SK-N-SH (cell line): ENCODE measurements at regions not wholly inside any gene's neighbourhood (a gene's known extent, or its start where the extent isn't known, plus 50 kb on each side); places are given as distances from the start of the nearest gene placed in this dataset.

Experiments
- EZH2phosphoT487 ChIP-seq: fragments of 200-600 bp; sonication (generic); IDR thresholded peaks from 2 replicates; pipeline ENCODE4 v1.6.1; 2017; ENCODE audit warnings: low read depth, mixed run types, mild to moderate bottlenecking, antibody characterized with exemption, moderate library complexity, borderline replicate concordance
- JUND ChIP-seq: IDR thresholded peaks from 2 replicates; pipeline ENCODE4 v1.4.0; 2012
- NFIC ChIP-seq: IDR thresholded peaks from 2 replicates; pipeline ENCODE4 v1.4.0; 2012; ENCODE audit warnings: borderline replicate concordance
- RCOR1 ChIP-seq: fragments of 150-350 bp; IDR thresholded peaks from 2 replicates; pipeline ENCODE4 v1.6.1; 2017; ENCODE audit warnings: antibody characterized with exemption, low read length
- TF ChIP-seq, protein P1 (sequence below): fragments of 200-600 bp; sonication (generic); IDR thresholded peaks from 2 replicates; pipeline ENCODE4 v1.6.1; 2017; ENCODE audit warnings: antibody characterized with exemption, mild to moderate bottlenecking, moderate library complexity
- TF ChIP-seq, protein P2 (sequence below): fragments of 150-350 bp; IDR thresholded peaks from 2 replicates; pipeline ENCODE4 v1.6.1; 2017; ENCODE audit warnings: antibody characterized with exemption, low read length, low read depth, borderline replicate concordance

- TF ChIP-seq EZH2phosphoT487 (no peak), NFIC (no peak), JUND (no peak), RCOR1 (no peak)
- TF ChIP-seq, protein P1, sequence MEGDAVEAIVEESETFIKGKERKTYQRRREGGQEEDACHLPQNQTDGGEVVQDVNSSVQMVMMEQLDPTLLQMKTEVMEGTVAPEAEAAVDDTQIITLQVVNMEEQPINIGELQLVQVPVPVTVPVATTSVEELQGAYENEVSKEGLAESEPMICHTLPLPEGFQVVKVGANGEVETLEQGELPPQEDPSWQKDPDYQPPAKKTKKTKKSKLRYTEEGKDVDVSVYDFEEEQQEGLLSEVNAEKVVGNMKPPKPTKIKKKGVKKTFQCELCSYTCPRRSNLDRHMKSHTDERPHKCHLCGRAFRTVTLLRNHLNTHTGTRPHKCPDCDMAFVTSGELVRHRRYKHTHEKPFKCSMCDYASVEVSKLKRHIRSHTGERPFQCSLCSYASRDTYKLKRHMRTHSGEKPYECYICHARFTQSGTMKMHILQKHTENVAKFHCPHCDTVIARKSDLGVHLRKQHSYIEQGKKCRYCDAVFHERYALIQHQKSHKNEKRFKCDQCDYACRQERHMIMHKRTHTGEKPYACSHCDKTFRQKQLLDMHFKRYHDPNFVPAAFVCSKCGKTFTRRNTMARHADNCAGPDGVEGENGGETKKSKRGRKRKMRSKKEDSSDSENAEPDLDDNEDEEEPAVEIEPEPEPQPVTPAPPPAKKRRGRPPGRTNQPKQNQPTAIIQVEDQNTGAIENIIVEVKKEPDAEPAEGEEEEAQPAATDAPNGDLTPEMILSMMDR, result no peak
- TF ChIP-seq, protein P2, sequence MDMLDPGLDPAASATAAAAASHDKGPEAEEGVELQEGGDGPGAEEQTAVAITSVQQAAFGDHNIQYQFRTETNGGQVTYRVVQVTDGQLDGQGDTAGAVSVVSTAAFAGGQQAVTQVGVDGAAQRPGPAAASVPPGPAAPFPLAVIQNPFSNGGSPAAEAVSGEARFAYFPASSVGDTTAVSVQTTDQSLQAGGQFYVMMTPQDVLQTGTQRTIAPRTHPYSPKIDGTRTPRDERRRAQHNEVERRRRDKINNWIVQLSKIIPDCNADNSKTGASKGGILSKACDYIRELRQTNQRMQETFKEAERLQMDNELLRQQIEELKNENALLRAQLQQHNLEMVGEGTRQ, result no peak
Observed at GRCh38 chrX:44054863-44055601, 81.8 kb upstream of the NDP start.
